Stimulated activated CD8-positive, alpha-beta memory T cell treated with anti-CD3 and anti-CD28 coated beads, Interleukin-15, amount 100 ng/mL, for 4 hours (primary cell): ENCODE measurements at regions not wholly inside any gene's neighbourhood (a gene's known extent, or its start where the extent isn't known, plus 50 kb on each side); places are given as distances from the start of the nearest gene placed in this dataset.

Experiments used
- DNase-seq, 2 donors: peaks; one replicate each; pipeline ENCODE4 v3.0.0-alpha.2; 2020; ENCODE audit warnings: low read depth in 2 of 2

DNA sequence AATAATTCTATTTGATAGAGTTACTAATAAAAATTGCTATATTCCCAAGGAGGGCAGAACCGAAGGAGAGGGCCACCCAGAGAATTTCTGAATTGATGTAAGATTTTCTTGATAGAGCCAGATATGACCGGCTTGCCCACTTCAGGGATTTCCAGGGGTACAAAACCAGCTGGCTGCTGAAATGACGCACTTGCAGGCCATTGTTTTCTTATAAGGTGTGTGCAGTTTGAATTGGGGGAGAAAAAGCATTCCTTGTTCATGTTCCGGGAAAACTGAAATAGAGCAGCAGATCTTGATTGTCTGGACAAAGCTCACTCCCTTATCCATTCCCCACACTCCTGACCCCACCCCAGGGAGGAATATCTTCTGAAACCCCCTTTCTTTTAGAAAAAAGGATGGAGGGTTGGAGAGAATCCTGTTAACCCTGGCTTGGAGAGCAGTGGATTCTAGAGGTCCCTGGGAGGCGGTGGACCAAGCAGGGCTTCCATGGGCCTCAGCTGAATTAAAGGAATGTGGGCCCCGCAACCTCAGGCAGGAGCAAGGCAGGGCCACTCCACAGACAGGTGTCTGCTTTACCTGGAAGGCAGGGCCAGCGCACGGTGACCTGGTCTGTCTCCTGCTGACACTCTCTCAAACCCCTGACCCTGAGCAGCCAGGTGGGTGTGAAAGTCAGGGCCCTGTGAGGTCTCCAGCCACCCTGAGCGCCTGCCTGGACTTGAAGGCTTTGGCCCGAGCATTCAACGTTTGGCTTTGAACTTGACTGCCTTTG lies 96.4 kb downstream of the TMEM170B start:
- no peak for DNase-seq

DNA sequence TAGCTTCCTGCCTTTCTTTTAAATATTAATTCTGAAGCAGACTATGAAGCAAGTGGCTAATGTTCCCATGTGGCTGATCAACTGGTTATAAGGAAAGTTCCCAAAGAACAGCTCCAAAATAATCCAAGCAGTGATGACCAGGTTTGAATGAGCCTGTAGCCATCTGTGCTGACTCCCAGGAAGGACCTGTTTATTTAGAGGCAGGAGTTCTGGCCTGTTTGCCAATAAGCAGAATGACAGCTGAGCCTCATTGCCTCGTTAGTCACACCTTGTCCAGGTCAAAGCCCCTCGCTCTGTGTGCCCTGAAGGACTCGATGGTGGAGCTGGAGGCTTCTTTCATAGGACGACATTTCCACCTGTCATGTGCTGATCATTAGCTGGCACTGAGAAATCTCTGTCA lies 97.4 kb downstream of the TMEM170B start:
- no peak for DNase-seq

DNA sequence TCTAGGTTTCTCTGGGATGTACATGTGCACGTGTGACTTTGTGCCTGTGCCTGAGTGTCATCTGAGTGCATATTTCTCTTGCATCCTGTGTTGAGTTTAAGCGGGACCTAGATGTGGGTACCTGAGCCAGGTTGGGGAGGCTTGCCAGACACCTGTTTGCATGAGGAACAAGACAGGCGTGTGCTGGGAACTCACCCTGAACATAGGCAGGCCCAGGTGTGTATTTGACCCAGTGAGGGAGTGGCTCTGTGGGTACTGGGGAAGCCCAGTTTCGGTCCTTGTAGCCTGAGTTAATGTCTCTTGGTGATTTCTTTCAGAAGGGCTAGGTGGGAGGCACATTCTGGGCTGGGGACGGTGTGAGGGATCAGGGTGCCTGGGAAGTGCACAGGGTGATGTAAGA lies 98.6 kb downstream of the TMEM170B start:
- no peak for DNase-seq

DNA sequence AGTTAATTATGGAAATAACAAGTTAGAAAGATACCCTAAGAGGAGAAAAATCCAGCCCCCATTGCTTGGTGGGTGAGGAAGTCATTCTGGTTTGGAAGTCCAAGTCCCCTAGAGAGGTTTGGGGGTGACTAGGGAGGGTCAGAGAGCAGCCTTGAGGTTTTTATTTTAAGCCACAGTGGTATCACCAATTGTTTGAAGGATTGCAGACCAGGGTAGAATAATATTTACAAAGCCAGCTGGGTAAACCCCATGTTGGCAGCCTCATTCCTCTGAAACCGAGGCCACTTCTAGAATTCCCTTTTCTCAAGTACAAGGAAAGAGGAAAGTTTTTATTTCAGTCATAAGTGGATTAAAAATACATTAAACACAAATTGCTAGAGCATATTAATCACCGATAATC lies 99.7 kb downstream of the TMEM170B start:
- no peak for DNase-seq

DNA sequence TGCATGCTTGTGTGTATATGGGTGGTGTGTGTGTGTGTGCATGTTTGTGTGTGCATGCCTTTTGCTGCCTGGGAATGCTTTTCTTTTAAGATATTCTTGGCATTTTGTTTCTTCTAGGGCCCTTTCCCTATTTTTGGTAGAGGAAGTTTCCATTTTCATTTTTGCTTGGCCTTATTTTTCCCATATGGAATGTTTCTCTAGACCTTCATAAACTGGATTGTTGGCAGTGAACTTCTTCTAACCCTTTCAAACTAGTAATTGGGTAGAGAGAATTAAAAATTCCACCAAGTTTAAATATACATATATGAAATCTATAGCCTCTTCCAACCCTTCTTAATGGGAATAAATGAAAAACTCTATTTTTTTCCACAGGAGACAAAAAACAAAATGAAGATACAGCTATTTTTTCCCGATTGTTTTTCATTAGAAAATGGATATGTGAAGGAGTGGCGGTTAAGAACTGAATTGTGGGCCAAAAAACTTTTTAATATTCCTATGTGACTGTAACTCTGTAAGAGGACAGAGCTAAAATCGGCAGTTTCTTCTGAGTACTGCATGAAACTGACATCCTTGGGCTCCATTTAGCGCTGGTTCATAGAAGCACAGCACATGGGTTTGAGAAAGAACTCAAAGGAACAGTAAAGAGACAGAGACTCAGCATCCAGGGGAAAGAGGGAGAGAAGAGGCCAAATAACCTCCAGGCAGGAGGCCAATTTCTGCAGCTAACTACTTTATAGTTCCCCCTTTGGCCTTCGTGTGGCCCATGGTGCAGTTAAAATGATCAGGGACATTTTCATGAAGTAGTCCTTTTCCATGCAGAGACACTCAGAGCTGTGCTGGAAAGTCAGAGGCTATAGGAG lies 102.1 kb downstream of the TMEM170B start:
- DNase-seq = no peak

DNA sequence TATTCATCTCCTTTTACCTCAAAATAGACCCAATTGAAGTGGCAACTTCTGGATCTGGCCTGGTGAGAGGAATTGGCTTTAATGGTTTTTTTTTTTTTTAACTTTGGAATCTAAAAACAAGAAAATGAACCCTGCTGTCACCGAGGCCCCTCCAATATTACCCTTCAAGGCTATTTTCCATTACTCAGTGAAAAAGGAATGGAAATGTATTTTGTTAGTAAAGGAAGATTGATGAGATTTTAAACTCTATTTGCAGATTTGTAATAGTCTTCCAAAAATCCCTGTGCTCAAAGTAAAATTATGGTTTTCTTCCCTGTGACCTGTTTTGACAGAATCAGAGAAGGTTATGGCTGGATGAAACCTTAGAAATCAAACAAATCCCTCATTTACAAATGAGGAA lies 102.9 kb downstream of the TMEM170B start:
- no peak for DNase-seq

DNA sequence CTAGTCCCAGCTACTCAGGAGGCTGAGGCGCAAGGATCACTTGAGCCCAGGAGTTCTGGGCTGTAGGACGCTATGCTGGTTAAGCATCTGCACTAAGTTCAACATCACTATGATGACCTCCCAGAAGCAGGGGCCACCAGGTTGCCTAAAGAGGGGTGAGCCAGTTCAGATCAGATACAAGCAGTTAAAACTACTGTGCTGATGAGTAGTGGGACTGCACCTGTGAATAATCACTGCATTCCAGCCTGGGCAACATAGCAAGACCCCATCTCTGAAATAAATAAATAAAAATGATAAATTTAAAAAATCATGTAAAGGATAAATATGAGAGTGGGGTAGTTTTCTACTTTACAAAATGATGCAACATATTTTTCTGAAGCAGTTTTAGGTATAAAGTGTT lies 106.5 kb downstream of the TMEM170B start:
- DNase-seq = no peak

DNA sequence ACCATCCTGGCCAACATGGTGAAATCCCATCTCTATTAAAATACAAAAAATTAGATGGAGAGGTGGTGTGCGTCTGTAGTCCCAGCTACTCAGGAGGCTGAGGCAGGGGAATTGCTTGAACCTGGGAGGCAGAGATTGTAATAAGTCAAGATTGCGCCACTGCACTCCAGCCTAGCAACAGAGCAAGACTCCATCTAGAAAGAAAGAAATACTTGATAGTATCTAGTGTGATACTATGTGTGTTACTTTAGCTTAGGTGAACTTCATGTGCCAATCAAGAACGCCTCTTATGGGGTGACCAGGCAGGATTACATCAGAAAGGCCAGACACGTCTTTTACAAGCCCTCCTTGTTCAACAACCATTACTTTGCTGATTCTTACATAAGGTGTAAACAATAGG lies 107.1 kb downstream of the TMEM170B start:
- DNase-seq = no peak

DNA sequence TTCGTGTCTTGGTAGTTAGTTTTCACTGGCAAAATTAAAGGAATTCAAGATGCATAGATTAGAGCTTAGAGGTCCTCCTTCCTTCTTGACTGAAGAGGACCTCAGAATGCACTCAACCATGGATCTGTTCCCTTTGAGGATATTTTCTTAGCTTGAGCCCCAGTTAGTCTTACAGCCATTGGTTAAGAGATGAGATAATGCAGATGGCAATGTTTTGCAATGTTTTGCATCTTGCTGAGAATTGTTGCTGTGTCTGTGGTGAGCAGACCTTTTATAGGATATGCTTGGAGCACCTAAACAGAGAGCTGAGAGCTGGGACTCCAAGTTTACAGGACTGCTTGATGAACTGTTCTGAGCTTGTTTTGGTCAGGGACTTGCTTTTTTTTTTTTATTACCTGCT lies 107.5 kb downstream of the TMEM170B start:
- no peak for DNase-seq

DNA sequence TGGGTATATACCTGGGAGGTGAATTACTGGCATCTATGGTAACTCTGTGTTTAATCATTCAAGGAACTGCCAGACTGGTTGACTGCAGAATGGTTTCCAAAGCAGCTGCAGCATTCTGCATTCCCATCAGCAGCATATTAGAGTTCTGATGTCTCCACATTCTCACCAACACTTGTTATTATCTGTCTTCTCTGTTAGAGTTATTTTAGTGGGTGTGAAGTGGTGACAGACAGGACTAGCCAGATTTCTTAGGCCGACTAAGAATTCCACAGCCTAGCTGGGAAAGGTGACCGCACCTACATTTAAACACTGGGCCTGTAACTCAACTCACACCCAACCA lies 110.9 kb downstream of the TMEM170B start:
- DNase-seq = no peak

DNA sequence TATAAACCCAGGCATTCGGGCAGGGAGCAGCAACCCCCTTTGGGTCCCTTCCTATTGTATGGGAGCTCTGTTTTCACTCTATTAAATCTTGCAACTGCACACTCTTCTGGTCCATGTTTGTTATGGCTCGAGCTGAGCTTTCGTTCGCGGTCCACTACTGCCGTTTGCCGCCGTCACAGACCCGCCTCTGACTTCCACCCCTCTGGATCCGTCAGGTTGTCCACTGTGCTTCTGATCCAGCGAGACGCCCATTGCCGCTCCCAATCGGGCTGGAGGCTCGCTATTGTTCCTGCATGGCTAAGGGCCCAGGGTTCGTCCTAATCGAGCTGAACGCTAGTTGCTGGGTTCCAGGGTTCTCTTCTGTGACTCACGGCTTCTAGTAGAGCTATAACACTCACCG lies 111.3 kb downstream of the TMEM170B start:
- DNase-seq = no peak

DNA sequence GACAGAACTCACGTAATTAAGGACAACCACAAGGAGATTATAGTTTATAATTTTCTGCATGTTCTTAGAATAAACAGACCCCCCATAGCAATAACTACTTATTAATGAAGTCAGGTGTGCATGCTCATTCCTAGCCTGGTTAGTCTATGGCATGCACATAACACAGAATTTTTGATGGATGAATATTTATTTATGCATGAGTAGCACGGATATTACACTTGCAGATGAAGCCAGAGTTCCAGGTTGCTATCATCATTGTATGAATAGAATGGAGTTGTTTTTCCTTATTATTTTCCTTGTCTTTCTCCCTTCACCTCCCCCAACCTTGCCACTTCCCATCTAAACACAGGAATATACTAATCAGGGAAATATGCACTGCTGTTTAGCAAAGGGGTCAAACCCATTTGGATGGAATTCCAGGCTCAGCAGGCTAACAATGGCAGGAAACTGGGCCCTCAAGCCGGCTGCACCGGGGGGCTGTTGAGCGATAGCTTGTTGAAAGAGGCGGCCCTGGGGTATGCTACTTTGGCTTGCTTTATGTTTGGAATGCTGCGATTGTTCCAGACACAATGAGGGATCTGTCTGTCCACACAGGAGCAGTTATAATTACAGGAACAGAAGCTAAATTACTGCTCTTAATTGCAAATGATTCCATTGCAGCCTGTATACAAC lies 112.6 kb downstream of the TMEM170B start:
- no peak for DNase-seq

DNA sequence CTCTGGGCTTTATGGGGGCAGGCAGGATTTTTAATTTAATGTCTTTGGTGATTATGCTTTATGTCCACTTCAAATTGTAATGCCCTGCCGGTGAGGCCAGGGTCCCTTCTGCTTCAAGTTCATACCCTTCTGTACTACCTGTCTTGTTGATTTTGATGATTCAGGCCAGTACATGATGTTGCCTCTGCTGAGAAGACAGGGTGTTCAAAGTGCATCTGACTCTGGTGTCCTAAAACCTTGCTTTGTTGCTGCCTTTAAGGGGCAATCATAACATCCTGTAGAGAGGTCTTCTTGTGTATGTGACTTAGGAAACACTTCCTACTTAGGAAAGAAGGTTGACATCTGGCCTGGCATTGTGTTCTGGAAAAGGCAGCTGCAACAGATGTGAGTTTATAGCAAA lies 113.2 kb downstream of the TMEM170B start:
- DNase-seq = no peak

DNA sequence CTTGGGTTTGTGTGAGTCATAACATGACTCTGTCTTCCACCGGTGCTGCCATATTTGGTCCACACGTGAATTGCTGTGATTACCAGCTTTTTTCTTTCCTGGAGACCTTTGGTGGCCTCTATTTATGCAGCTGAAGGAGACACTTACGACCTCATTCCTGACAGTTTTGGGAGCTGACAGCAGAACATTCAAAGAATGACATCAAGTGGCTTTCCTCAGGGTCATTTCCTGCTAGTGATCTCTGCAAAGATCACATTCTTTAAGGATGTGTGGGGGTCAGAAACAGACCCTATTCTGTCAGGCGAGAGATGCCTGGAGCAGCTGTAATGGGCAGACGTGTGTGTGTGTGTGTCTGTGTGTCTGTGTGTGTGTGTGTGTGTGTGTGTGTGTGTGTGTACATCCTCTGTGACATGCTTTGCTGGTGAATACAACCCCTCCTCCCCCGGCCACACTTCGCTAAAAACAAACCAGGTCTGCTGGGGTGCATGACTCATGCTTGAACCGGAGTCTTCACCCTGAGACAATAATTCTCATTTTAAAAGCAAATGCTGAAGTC lies 115.6 kb downstream of the TMEM170B start:
- DNase-seq = peak in 1 of 2 donors; percentile 4

DNA sequence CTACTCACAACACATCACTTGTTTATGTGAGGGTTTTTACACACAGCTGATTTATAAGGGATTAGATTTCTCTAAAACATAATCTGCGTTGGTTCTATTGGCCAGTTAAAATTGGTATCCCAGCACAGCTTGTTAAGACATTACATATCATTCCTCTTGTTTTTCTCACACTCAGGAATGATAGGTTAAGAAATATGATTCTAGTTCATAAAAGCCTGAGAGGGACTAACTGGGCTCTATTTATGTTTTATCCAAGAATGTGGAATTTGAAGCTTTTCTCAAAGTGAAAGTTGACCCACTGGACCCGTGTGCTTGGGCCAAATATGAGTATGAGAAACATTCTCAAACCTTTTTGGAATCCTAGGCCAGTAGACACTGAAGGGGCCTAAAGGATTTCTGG lies 117.3 kb downstream of the TMEM170B start:
- no peak for DNase-seq

DNA sequence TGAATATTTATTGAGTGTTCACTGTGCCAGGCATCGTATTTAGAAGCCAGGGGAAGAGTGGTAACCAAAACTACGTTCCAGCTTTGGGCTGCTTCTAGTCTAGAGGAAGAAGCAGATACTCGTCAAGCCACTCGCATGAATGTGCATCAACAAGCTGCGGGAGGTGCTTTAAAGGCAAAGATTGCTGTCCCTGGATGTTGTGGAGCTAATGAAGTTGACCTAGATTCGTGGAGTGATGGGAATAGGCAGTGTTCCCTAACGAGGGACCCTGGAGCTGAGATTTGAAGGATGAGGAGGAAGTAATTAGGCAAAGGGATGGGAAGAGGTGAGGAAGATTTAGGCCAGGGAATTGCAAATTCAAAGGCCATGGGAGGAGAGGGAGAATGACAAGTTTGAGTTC lies 118.9 kb downstream of the TMEM170B start:
- DNase-seq = no peak

DNA sequence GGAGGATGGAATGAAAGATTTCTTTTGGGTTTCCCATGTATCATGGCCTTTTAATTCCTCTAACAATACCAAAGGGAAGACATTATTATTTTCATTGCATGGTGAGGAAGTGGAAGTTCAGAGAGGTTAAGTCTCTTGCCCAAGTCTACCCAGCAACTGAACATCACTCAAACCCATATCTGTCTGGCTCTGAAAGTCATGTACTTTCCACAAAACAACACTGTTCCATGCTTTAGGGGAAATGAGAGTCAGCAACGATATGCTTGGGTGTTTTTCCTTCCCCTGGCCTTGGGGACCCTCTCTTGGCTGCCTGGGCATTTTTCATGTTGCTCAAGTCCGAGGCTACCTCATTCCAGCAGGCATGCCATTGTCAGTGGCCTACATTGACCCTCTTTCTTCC lies 118.8 kb downstream of the ADTRP start:
- DNase-seq = no peak

DNA sequence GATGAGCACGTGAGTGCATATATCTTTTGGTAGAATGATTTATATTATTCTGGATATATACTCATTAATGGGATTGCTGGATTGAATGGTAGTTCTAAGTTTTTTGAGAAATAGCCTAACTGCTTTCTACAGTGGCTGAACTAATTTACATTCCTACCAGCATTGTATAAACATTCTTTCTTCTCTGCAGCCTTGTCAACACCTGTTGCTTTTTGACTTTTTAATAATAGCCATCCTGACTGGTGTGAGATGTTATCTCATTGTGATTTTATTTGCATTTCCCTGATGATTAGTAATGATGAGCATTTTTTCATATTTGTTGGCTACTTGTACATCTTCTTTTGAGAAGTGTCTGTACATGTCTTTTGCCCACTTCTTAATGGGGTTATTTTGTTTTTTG lies 116.3 kb downstream of the ADTRP start:
- no peak for DNase-seq

DNA sequence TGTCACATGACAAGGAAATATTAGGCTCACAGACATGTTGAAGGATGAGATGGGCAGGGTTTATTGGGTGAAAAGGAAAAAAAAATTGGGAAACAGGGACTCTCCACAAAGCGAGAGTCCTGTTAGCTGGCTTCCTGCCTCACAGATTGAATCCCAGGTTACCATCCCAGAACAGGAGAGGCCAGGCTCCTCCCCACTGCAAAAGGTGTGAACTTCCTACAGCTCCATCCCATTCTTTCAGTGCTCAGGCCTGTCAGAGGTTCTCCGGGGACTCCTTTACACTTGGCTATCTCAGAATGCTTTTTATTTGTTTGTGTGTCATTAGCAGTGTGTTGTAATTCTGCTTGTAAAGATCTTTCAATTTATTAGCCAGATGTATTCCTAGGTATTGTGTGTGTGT lies 115.1 kb downstream of the ADTRP start:
- no peak for DNase-seq
